ENCODE measurements at regions not wholly inside any gene's neighbourhood (a gene's known extent, or its start where the extent isn't known, plus 50 kb on each side); places are given as distances from the start of the nearest gene placed in this dataset.

DNA sequence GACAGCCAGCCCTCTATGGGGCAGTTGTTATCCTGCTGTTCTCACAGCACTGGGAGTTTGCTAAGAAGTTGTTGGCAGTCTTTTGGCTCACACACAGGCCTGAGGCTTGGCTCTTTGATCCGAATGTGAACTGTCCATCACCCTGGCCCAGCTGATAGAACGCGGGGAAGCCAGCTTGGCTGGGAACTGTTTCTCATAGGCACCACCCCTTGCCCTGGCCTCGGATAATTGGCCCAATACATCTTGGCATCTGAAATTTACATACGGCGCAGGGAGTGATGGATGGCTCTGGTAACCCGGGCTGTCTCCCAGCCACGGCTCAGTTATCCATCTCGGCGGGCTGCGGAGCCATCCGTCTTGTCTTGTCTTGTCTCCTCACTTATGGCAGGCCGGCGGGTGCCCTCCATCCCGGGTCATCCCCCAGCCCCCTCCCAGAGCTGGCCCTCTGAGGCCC, 164.1 kb downstream of the PHETA1 start:
- no peak overlapping the region for H3K4me3 ChIP-seq
- intact Hi-C loops (cut with DNase I; ENCODE audit: low total_unique reads), result no loop called here
- TF ChIP-seq, protein P1, sequence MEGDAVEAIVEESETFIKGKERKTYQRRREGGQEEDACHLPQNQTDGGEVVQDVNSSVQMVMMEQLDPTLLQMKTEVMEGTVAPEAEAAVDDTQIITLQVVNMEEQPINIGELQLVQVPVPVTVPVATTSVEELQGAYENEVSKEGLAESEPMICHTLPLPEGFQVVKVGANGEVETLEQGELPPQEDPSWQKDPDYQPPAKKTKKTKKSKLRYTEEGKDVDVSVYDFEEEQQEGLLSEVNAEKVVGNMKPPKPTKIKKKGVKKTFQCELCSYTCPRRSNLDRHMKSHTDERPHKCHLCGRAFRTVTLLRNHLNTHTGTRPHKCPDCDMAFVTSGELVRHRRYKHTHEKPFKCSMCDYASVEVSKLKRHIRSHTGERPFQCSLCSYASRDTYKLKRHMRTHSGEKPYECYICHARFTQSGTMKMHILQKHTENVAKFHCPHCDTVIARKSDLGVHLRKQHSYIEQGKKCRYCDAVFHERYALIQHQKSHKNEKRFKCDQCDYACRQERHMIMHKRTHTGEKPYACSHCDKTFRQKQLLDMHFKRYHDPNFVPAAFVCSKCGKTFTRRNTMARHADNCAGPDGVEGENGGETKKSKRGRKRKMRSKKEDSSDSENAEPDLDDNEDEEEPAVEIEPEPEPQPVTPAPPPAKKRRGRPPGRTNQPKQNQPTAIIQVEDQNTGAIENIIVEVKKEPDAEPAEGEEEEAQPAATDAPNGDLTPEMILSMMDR (IDR thresholded peaks at IDR 0.05), result no peak
- no peaks in the 10 kb centered on the region for H3K36me3 ChIP-seq
- no peak for DNase-seq
- peaks cover 0 to 37% of the 10 kb centered on the region in 2 donors for H3K27me3 ChIP-seq
- no peak overlapping the region for H3K27ac ChIP-seq
- H3K4me1 ChIP-seq, result no peaks in the 10 kb centered on the region
- no peaks in the 10 kb centered on the region for H3K9me3 ChIP-seq

GRCh38 chr12:111203969-111204368, 164.9 kb downstream of the PHETA1 start:
- H3K4me1 ChIP-seq, result no peaks in the 10 kb centered on the region
- H3K36me3 ChIP-seq, result no peaks in the 10 kb centered on the region
- peaks cover 0 to 37% of the 10 kb centered on the region in 2 donors for H3K27me3 ChIP-seq
- TF ChIP-seq, protein P1 (IDR thresholded peaks at IDR 0.05), result no peak
- H3K9me3 ChIP-seq, result no peaks in the 10 kb centered on the region
- DNase-seq, result no peak
- no peak overlapping the region for H3K4me3 ChIP-seq
- intact Hi-C loops (cut with DNase I; ENCODE audit: low total_unique reads), result no loop called here
- H3K27ac ChIP-seq, result no peak overlapping the region

- Histone ChIP-seq H3K4me1 (no peaks in the 10 kb centered on the region), H3K9me3 (no peaks in the 10 kb centered on the region), H3K27me3 (peaks cover 0 to 37% of the 10 kb centered on the region in 2 donors), H3K36me3 (no peaks in the 10 kb centered on the region), H3K4me3 (no peak overlapping the region), H3K27ac (no peak overlapping the region)
- intact Hi-C loops (cut with DNase I; ENCODE audit: low total_unique reads), result no loop called here
- TF ChIP-seq, protein P1 (IDR thresholded peaks at IDR 0.05), result no peak
- no peak for DNase-seq
Observed at GRCh38 chr12:111203446-111203845, 165.4 kb downstream of the PHETA1 start.

DNA sequence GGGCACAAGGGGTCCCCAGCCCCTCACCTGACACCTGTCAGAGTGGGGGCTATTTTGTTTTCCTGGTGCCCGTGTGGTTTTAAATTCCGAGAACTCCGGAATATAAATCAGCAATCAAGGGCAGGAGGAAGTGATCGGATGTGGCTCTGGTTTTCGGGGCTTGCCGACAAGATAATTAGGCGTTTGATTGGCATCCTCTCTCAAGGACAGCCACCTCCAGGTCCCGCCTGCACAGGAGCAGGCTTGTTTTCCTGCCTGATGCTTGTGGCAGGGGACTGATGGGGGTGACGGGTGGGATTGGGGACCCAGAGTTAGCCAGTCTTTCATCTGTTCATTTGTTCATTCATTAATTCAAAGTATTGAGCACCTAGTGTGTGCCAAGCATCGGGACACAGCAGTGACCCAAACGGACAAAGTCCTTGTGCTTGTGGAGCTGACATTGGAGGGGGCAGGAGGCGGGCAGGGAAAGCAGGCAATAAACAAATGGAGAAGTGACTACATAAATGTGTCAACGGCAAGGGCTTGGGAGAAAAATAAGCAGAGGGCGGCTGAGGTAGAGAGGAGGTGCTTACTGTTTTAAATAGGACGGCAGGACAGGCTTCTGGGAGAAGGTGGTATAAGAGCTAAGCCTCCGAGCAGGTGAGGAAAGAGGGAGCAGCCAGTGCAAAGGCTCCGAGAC, 166.5 kb downstream of the PHETA1 start:
- TF ChIP-seq, protein P1 (IDR thresholded peaks at IDR 0.05), result no peak
- DNase-seq, result no peak
- H3K27ac ChIP-seq, result no peak overlapping the region
- H3K36me3 ChIP-seq, result no peaks in the 10 kb centered on the region
- H3K27me3 ChIP-seq, result peaks cover 0 to 38% of the 10 kb centered on the region in 2 donors
- H3K4me1 ChIP-seq, result no peaks in the 10 kb centered on the region
- no peak overlapping the region for H3K4me3 ChIP-seq
- intact Hi-C loops (cut with DNase I; ENCODE audit: low total_unique reads), result no loop called here
- no peaks in the 10 kb centered on the region for H3K9me3 ChIP-seq

- DNase-seq, result no peak
- Histone ChIP-seq H3K4me1 (no peaks in the 10 kb centered on the region), H3K9me3 (no peaks in the 10 kb centered on the region), H3K27ac (no peak overlapping the region), H3K4me3 (no peak overlapping the region), H3K27me3 (peaks cover 0 to 38% of the 10 kb centered on the region in 2 donors), H3K36me3 (no peaks in the 10 kb centered on the region)
- intact Hi-C loops (cut with DNase I; ENCODE audit: low total_unique reads), result no loop called here
- TF ChIP-seq, protein P1 (IDR thresholded peaks at IDR 0.05), result no peak
Observed at GRCh38 chr12:111201495-111202236, 167.2 kb downstream of the PHETA1 start.
